ENCODE measurements at regions not wholly inside any gene's neighbourhood (a gene's known extent, or its start where the extent isn't known, plus 50 kb on each side); places are given as distances from the start of the nearest gene placed in this dataset.

DNA sequence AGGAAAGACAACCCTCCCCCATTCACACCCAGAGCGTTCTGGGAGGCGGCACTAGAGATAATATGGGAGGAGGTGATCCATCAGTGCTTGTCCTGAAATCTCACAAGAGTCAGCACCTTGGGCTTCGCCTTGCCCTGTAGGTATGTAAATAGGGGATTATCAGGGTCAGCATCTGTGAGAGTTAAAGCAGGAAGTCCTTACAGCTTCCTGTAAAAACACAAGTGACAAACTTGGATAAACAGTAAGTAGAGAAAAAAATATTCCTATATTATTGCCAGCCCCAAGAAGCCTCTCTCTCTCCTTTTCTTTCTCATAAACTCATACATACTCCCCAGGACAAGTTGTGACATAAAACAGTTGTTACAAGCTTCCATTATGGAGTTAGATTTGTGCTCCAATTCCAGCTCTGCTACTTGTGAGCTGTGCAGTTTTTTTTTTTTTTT, 187.7 kb downstream of the MAF start:
- H3K27ac ChIP-seq (ENCODE audit: low read length), result no peak overlapping the region
- no peak overlapping the region for H2AFZ ChIP-seq (ENCODE audit: low read depth, low read length)
- no peaks in the 10 kb centered on the region for H3K9me3 ChIP-seq (ENCODE audit: low read length)
- H3K9me2 ChIP-seq (ENCODE audit: insufficient read depth, low read length), result no peaks in the 10 kb centered on the region
- no peaks in the 10 kb centered on the region for H3K36me3 ChIP-seq (ENCODE audit: insufficient read depth, low read length)
- H3K4me3 ChIP-seq (ENCODE audit: low read length), result no peak overlapping the region
- TF ChIP-seq POLR2AphosphoS5 (IDR thresholded peaks at IDR 0.05) (no peak), TAF1 (IDR thresholded peaks at IDR 0.05; ENCODE audit: low read depth) (no peak), EP300 (conservative IDR thresholded peaks at IDR 0.05; ENCODE audit: poor library complexity, severe bottlenecking) (no peak), RAD21 (conservative IDR thresholded peaks at IDR 0.05) (no peak), EZH2 (IDR thresholded peaks at IDR 0.05; ENCODE audit: borderline replicate concordance, insufficient read depth, low read length, poor library complexity, severe bottlenecking) (no peak), MXI1 (conservative IDR thresholded peaks at IDR 0.05; ENCODE audit: poor library complexity, severe bottlenecking) (no peak), SMC3 (conservative IDR thresholded peaks at IDR 0.05; ENCODE audit: poor library complexity) (no peak)
- TF ChIP-seq, protein P1, sequence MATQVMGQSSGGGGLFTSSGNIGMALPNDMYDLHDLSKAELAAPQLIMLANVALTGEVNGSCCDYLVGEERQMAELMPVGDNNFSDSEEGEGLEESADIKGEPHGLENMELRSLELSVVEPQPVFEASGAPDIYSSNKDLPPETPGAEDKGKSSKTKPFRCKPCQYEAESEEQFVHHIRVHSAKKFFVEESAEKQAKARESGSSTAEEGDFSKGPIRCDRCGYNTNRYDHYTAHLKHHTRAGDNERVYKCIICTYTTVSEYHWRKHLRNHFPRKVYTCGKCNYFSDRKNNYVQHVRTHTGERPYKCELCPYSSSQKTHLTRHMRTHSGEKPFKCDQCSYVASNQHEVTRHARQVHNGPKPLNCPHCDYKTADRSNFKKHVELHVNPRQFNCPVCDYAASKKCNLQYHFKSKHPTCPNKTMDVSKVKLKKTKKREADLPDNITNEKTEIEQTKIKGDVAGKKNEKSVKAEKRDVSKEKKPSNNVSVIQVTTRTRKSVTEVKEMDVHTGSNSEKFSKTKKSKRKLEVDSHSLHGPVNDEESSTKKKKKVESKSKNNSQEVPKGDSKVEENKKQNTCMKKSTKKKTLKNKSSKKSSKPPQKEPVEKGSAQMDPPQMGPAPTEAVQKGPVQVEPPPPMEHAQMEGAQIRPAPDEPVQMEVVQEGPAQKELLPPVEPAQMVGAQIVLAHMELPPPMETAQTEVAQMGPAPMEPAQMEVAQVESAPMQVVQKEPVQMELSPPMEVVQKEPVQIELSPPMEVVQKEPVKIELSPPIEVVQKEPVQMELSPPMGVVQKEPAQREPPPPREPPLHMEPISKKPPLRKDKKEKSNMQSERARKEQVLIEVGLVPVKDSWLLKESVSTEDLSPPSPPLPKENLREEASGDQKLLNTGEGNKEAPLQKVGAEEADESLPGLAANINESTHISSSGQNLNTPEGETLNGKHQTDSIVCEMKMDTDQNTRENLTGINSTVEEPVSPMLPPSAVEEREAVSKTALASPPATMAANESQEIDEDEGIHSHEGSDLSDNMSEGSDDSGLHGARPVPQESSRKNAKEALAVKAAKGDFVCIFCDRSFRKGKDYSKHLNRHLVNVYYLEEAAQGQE (IDR thresholded peaks at IDR 0.05; ENCODE audit: borderline replicate concordance), result no peak
- TF ChIP-seq, protein P2, sequence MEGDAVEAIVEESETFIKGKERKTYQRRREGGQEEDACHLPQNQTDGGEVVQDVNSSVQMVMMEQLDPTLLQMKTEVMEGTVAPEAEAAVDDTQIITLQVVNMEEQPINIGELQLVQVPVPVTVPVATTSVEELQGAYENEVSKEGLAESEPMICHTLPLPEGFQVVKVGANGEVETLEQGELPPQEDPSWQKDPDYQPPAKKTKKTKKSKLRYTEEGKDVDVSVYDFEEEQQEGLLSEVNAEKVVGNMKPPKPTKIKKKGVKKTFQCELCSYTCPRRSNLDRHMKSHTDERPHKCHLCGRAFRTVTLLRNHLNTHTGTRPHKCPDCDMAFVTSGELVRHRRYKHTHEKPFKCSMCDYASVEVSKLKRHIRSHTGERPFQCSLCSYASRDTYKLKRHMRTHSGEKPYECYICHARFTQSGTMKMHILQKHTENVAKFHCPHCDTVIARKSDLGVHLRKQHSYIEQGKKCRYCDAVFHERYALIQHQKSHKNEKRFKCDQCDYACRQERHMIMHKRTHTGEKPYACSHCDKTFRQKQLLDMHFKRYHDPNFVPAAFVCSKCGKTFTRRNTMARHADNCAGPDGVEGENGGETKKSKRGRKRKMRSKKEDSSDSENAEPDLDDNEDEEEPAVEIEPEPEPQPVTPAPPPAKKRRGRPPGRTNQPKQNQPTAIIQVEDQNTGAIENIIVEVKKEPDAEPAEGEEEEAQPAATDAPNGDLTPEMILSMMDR (IDR thresholded peaks at IDR 0.05; ENCODE audit: poor library complexity, severe bottlenecking), result no peak
- H3K9ac ChIP-seq (ENCODE audit: low read length), result no peak overlapping the region
- H3F3A ChIP-seq (ENCODE audit: insufficient read depth, low read length, poor library complexity, severe bottlenecking), result no peaks in the 10 kb centered on the region
- no peaks in the 10 kb centered on the region for H4K20me1 ChIP-seq (ENCODE audit: insufficient read depth)
- no peaks in the 10 kb centered on the region for H3K79me2 ChIP-seq (replicated peaks; ENCODE audit: insufficient read depth, low read length)
- H3K27me3 ChIP-seq (ENCODE audit: insufficient read depth, low read depth, low read length), result no peaks in the 10 kb centered on the region
- no peak overlapping the region for H3K4me2 ChIP-seq (ENCODE audit: low read length)

DNA sequence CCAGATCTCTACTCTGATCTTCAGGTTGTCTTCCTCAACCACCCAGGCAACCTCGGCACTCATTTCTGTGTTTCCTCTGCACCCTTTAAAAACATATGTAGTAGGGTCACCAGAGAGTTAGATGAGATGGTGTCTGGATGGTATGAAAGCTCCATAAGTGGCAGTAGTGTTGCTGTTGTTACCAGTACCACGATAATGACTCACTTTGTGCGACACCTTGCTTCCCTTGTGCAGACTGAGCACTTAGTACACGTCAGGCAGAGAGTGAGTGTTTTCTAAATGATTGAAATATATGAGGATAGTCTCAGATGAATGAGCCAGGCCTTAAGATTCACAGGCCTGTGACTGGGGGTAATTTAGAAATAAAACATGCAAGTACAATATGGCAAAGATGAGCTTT, 188.7 kb downstream of the MAF start:
- H3F3A ChIP-seq (ENCODE audit: insufficient read depth, low read length, poor library complexity, severe bottlenecking), result no peaks in the 10 kb centered on the region
- no peaks in the 10 kb centered on the region for H3K9me2 ChIP-seq (ENCODE audit: insufficient read depth, low read length)
- no peak overlapping the region for H3K9ac ChIP-seq (ENCODE audit: low read length)
- no peaks in the 10 kb centered on the region for H3K79me2 ChIP-seq (replicated peaks; ENCODE audit: insufficient read depth, low read length)
- H4K20me1 ChIP-seq (ENCODE audit: insufficient read depth), result no peaks in the 10 kb centered on the region
- H3K36me3 ChIP-seq (ENCODE audit: insufficient read depth, low read length), result no peaks in the 10 kb centered on the region
- no peaks in the 10 kb centered on the region for H3K27me3 ChIP-seq (ENCODE audit: insufficient read depth, low read depth, low read length)
- no peak overlapping the region for H3K4me2 ChIP-seq (ENCODE audit: low read length)
- no peak for TF ChIP-seq RAD21 (conservative IDR thresholded peaks at IDR 0.05)
- TF ChIP-seq, protein P2 (IDR thresholded peaks at IDR 0.05; ENCODE audit: poor library complexity, severe bottlenecking), result no peak
- TF ChIP-seq SMC3 (conservative IDR thresholded peaks at IDR 0.05; ENCODE audit: poor library complexity), result no peak
- TF ChIP-seq POLR2AphosphoS5 (IDR thresholded peaks at IDR 0.05), result no peak
- no peak for TF ChIP-seq MXI1 (conservative IDR thresholded peaks at IDR 0.05; ENCODE audit: poor library complexity, severe bottlenecking)
- no peak for TF ChIP-seq TAF1 (IDR thresholded peaks at IDR 0.05; ENCODE audit: low read depth)
- no peak for TF ChIP-seq EZH2 (IDR thresholded peaks at IDR 0.05; ENCODE audit: borderline replicate concordance, insufficient read depth, low read length, poor library complexity, severe bottlenecking)
- TF ChIP-seq EP300 (conservative IDR thresholded peaks at IDR 0.05; ENCODE audit: poor library complexity, severe bottlenecking), result no peak
- TF ChIP-seq, protein P1 (IDR thresholded peaks at IDR 0.05; ENCODE audit: borderline replicate concordance), result no peak
- no peak overlapping the region for H3K4me3 ChIP-seq (ENCODE audit: low read length)
- H3K27ac ChIP-seq (ENCODE audit: low read length), result no peak overlapping the region
- H2AFZ ChIP-seq (ENCODE audit: low read depth, low read length), result no peak overlapping the region
- no peaks in the 10 kb centered on the region for H3K9me3 ChIP-seq (ENCODE audit: low read length)

All from neural cell (in vitro differentiated cells).